Thymus (tissue), 11 donors: ENCODE measurements at regions not wholly inside any gene's neighbourhood (a gene's known extent, or its start where the extent isn't known, plus 50 kb on each side); places are given as distances from the start of the nearest gene placed in this dataset.
"Not testable (repeated sequence)": the region's sequence is repeated elsewhere in the genome, so short reads cannot be mapped to it uniquely, and the experiment has no call there.

Source experiments
- DNase-seq, 9 donors: peaks; one replicate each; pipeline ENCODE4 v3.0.0-alpha.2; 2013; ENCODE audit warnings: low spot score in 9 of 9, low read depth in 6 of 9, missing footprints in 1 of 9
- H3K27ac ChIP-seq, 2 donors: one replicate each; pipeline ENCODE4 v1.5.1; 2013; ENCODE audit warnings: control low read depth in 1 of 2, low read depth in 1 of 2, low read length in 1 of 2, mild to moderate bottlenecking in 1 of 2, moderate library complexity in 1 of 2
- H3K27me3 ChIP-seq, 2 donors: one replicate each; pipeline ENCODE4 v1.5.1; 2013; ENCODE audit warnings: low read length in 1 of 2; ENCODE audit not compliant: control insufficient read depth in 2 of 2, insufficient read depth in 1 of 2
- H3K36me3 ChIP-seq, 2 donors: one replicate each; pipeline ENCODE4 v1.5.1; 2013; ENCODE audit warnings: low read length in 1 of 2, mild to moderate bottlenecking in 1 of 2, moderate library complexity in 1 of 2; ENCODE audit not compliant: control insufficient read depth in 2 of 2, insufficient read depth in 2 of 2
- H3K4me1 ChIP-seq, 2 donors: one replicate each; pipeline ENCODE4 v1.5.1; 2013; ENCODE audit warnings: low read length in 2 of 2; ENCODE audit not compliant: control insufficient read depth in 2 of 2, insufficient read depth in 2 of 2
- H3K4me3 ChIP-seq, 2 donors: one replicate each; pipeline ENCODE4 v1.5.1; 2013; ENCODE audit warnings: low read length in 2 of 2, control low read depth in 1 of 2, mild to moderate bottlenecking in 1 of 2
- H3K9me3 ChIP-seq, 2 donors: one replicate each; pipeline ENCODE4 v1.5.1; 2013; ENCODE audit warnings: low read length in 1 of 2, mild to moderate bottlenecking in 1 of 2; ENCODE audit not compliant: control insufficient read depth in 2 of 2, insufficient read depth in 1 of 2
- WGBS: extraction: QIAGEN DNeasy Blood & Tissue Kit; methylation state at CpG from one replicate; pipeline ENCODE4 v1.1.7; 2013; 5-methylcytosine and 5-hydroxymethylcytosine counted together
- donor health status: healthy.

DNA sequence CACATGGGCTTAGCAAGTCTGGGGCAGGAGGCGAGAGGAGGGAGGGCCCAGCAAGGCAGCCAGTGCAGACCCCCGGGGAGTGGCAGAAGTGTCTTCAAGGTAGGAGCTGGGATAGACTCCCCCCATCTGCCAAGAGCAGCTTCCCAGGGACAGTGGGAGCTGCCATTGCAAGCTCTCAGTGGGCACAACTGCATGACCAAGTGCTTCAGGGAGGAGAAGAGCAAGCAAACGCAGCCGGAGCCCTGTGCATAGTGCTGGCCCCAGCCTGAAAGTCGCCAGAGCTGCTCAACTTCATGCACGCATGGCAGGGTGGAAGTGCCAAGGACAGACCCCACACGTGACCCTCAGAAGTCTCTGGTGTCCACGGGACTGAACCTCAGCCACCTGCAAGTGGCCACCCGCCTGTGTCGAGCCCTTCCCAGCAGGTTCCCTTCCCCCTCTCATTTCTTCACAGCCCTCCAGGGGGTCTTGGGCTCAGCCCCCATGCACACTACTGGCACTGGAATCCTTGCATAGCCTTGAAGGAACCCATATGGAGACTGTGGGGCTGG lies 89.4 kb downstream of the PLXNA1 start:
- Histone ChIP-seq H3K9me3 (no peaks in the 10 kb centered on the region), H3K4me1 (no peaks in the 10 kb centered on the region), H3K27ac (no peak overlapping the region), H3K27me3 (no peaks in the 10 kb centered on the region), H3K36me3 (no peaks in the 10 kb centered on the region), H3K4me3 (no peak overlapping the region)
- 95% methylated on average over 10 of the region's 10 CpGs for WGBS
- no peak for DNase-seq

DNA sequence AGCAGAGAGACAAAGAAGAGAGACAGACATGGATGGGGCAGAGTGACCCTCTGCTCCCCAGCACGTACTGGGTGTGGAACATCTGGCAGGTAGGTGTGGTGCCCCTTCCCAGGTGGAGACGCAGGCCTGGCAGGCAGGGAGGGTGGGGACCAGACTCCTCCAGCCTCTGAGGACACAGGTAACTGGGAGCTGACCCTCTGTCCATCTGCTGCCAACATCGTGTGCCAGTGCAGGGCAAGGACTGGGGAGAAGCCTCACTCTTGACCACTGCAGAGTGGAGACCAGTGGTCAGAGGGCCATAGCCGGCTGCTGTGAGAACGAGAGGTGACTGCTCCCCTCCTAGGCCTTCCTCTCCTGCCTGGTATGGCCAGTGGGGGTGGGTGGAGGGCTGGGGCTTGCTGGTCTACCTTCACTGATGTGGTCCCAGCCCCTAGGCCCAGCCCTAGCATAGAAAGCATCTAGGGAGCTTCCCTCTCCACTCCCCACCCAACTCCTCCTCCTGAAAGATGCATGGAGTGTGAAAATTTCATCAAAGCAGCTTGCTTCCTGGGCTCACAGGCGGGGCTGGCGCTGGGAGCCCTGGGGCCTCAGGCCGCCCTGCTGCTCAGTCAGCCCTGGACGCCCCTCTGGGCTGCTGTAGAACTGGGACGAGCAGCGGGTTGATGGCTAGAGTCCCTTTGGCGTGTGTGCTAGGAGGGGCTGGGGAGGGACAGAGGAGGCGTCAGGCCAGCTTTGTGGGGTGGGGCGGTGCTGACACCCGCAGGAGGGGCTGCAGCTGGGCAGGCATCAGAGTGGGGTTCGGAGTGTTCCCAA lies 90.3 kb downstream of the PLXNA1 start:
- no peaks in the 10 kb centered on the region for H3K9me3 ChIP-seq
- H3K36me3 ChIP-seq = no peaks in the 10 kb centered on the region
- H3K4me1 ChIP-seq = no peaks in the 10 kb centered on the region
- no peak overlapping the region for H3K4me3 ChIP-seq
- whole genome bisulfite sequencing = 90% methylated on average over 16 of the region's 16 CpGs
- no peaks in the 10 kb centered on the region for H3K27me3 ChIP-seq
- H3K27ac ChIP-seq = no peak overlapping the region
- DNase-seq = no peak

DNA sequence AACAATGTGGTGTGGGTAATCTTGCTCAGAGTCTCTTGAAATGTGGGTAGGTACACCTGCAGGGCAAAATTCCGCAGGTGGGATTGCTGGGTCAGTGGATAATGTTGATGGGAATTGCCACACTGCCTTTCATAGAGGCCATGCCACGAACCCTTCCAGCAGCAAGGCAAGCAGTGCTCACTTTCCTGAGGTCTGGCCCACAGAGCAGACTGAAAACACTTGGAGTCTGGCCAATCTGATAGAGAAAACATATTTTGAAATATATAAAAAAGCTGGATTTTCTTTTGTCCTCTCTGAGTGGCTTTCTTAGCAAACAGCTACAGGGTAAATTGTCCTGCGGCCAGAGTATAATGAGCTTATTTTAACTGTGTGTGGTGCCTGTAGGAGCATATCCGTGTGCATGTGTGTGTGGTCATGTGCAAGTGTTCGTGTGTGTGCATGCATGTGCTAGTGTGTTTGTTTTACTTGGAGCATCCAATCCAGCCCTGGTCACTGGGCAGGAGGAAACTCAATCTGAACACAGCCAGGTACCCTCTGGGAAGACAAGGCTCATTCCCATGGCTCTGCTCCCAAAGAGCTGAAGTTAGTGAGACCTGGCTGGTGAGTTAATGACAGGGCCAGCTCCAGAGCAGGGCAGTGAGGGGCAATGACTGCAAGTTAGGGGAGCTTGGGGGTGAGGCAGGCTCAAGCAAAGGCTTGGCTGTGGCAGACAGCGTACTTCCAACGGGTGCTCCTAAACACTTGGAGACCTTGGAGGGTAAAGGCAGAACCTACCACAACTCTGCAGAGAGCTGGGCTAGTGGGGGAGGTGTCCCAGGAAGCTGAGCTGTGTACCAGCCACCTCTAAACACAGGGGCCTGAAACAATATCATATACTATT lies 91.3 kb downstream of the PLXNA1 start:
- no peak for DNase-seq
- no peaks in the 10 kb centered on the region for H3K9me3 ChIP-seq
- H3K4me1 ChIP-seq = no peaks in the 10 kb centered on the region
- no peaks in the 10 kb centered on the region for H3K27me3 ChIP-seq
- no peak overlapping the region for H3K27ac ChIP-seq
- no peaks in the 10 kb centered on the region for H3K36me3 ChIP-seq
- WGBS = 87% methylated on average over 7 of the region's 7 CpGs
- H3K4me3 ChIP-seq = no peak overlapping the region

DNA sequence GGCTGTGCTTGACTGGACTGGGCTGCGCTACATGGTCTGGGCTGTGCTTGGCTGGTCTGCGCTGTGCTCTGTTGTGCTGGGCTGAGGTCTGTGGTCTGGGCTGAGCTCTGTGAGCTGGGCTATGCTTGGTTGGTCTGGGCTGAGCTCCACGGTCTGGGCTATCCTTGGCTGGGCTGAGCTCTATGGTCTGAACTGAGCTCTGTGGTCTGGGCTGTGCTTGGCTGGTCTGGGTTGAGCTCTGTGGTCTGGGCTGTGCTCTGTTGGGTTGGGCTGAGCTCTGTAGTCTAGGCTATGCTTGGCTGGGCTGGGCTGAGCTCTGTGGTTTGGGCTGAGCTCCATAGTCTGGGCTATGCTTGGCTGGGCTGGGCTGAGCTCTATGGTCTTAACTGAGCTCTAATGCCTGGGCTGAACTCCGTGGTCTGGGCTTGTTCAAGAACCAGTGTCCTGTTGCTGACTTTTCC lies 92.0 kb downstream of the PLXNA1 start:
- DNase-seq = no peak
- 84% methylated on average over 4 of the region's 4 CpGs for WGBS
- H3K27ac ChIP-seq = no peak overlapping the region

DNA sequence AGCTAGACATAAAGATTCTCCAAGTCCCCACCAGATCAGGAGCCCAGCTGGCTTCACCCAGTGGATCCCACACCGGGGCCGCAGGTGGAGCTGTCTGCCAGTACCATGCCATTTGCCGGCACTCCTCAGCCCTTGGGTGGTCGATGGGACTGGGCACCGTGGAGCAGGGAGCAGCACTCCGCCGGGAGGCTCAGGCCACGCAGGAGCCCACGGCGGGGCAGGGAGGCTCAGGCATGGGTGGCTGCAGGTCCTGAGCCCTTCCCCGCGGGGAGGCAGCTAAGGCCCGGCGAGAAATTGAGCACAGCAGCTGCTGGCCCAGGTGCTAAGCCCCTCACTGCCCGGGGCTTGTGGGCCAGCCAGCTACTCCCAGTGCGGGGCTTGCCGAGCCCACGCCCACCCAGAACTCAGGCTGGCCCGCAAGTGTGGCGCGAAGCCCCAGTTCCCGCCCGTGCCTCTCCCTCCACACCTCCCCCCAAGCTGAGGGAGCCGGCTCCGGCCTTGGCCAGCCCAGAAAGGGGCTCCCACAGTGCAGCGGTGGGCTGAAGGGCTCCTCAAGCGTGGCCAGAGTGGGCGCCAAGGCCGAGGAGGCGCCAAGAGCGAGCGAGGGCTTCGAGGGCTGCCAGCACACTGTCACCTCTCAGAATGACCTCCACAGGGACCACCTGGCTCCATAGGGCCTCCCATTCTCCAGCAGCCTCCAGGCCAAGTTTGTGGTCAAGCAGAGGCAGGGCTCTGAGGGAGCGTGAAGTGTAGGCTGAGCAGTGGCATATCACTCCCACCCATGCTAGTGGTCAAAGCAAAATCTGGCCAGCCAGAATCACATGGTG lies 93.5 kb downstream of the PLXNA1 start:
- H3K4me1 ChIP-seq, H3K4me3 ChIP-seq, H3K36me3 ChIP-seq, H3K27ac ChIP-seq, DNase-seq, H3K27me3 ChIP-seq, H3K9me3 ChIP-seq: not testable (repeated sequence)
- 97% methylated on average over 34 of the region's 34 CpGs for WGBS

More for the DNA sequence above, 92.0 kb downstream of the PLXNA1 start:
- no peaks in the 10 kb centered on the region for H3K9me3 ChIP-seq
- no peaks in the 10 kb centered on the region for H3K4me1 ChIP-seq
- no peaks in the 10 kb centered on the region for H3K27me3 ChIP-seq
- no peaks in the 10 kb centered on the region for H3K36me3 ChIP-seq
- H3K4me3 ChIP-seq = no peak overlapping the region

DNA sequence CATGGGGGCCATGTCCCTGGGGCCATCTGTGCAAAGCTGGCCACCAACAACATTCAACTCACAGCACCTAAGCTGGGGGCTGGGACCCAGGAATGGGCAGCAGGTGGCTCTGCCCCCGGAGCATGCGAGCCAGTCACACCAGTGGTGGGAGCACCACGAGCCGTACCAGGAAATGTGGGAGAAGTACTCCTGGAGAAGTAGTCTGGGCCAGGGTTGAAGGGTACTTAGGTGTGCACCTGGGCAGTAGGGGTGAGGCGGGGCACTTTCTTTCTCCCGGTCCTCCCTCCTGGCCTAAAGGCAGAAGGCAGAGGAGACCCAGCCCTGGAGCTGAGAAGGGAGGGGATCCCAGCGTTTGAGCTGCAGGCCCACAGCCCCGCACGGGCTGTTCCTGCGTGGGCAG lies 94.2 kb downstream of the PLXNA1 start:
- Histone ChIP-seq H3K27me3 (no peaks in the 10 kb centered on the region), H3K4me1 (no peaks in the 10 kb centered on the region), H3K9me3 (no peaks in the 10 kb centered on the region), H3K4me3 (no peak overlapping the region), H3K27ac (no peak overlapping the region), H3K36me3 (no peaks in the 10 kb centered on the region)
- 90% methylated on average over 10 of the region's 10 CpGs for WGBS
- DNase-seq = no peak

DNA sequence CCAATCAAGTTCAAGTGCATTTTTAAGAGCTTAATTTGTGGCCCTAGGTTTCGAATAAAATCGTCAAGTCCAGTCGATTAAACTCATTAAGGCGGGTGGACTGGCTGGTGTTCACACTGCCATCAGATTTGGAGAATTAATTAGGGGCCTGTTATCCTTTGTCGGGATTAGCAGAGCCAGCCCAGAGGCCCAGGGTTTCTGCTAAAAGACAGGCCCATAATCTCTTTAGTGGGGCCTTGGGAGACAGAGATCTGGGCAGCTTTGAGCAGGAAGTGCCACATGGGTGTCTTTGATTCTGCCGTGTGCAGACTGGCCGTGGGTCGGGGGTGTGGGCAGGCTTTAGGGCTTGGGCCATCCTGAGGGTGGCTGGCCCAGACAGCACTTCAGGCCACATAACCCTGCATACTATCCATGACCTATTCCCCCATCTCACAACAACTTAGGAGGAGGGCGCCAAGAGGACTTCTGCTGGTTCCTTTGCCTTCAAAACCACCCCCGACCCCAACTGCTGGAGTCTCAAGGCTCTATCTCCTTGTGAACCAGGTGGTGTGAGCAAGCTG lies 94.7 kb downstream of the PLXNA1 start:
- Histone ChIP-seq H3K27me3 (no peaks in the 10 kb centered on the region), H3K4me1 (no peaks in the 10 kb centered on the region), H3K36me3 (no peaks in the 10 kb centered on the region), H3K4me3 (no peak overlapping the region), H3K27ac (no peak overlapping the region), H3K9me3 (no peaks in the 10 kb centered on the region)
- DNase-seq = no peak
- WGBS = 95% methylated on average over 10 of the region's 10 CpGs

DNA sequence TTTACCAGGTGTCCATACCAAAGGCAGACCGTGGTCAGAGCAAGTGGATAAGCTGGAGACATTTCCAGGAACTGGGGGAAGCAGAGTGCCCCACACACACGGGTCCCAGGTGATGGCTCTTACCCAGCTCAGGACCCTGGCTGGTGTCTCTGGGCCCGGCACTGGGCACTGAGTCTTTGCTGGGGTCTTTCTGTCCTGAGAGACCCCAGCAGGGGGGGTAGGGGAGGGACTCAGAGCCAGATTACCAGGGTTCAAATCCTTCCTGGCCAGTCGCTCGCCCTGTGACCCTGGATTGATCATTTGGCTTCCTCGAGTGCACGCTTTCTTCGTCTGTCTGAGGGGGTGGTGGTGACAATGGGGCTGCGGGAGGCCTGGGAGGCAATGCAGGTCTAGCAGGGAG lies 95.7 kb downstream of the PLXNA1 start:
- Histone ChIP-seq H3K36me3 (no peaks in the 10 kb centered on the region), H3K27ac (no peak overlapping the region), H3K9me3 (no peaks in the 10 kb centered on the region), H3K4me1 (no peaks in the 10 kb centered on the region), H3K27me3 (no peaks in the 10 kb centered on the region), H3K4me3 (no peak overlapping the region)
- DNase-seq = no peak
- WGBS = 87% methylated on average over 9 of the region's 9 CpGs
